Thoracic aorta (tissue), 2 donors: ENCODE measurements at regions not wholly inside any gene's neighbourhood (a gene's known extent, or its start where the extent isn't known, plus 50 kb on each side); places are given as distances from the start of the nearest gene placed in this dataset.

ENCODE experiments used
- ATAC-seq: fragments of 150-250 bp; one replicate; pipeline ENCODE4 v1.8.0; 2017; ENCODE audit warnings: low read depth; ENCODE audit not compliant: insufficient number of reproducible peaks, low FRiP score
- DNase-seq: peaks from one replicate; pipeline ENCODE4 v3.0.0-alpha.2; 2020; ENCODE audit warnings: low spot score
- H3K27ac ChIP-seq, 2 donors: fragments of 200-600 bp; sonication (generic); 1 replicate in 1 of 2; 2 replicates in 1 of 2; pipeline ENCODE4 v1.5.1; 2016; ENCODE audit warnings: mild to moderate bottlenecking in 2 of 2, moderate library complexity in 2 of 2
- H3K27me3 ChIP-seq: fragments of 200-600 bp; sonication (generic); replicated peaks from 2 replicates; pipeline ENCODE4 v1.6.0; 2016; ENCODE audit warnings: mild to moderate bottlenecking; ENCODE audit not compliant: insufficient read depth
- H3K36me3 ChIP-seq: fragments of 200-600 bp; sonication (generic); one replicate; pipeline ENCODE4 v1.5.1; 2016
- H3K4me1 ChIP-seq, 2 donors: fragments of 200-600 bp; sonication (generic); 1 replicate in 1 of 2; 2 replicates in 1 of 2; pipeline versions ENCODE4 v1.5.1 to v1.6.0; 2016; ENCODE audit warnings: low read depth in 2 of 2, mild to moderate bottlenecking in 1 of 2; ENCODE audit not compliant: control insufficient read depth in 1 of 2
- H3K4me3 ChIP-seq: fragments of 200-600 bp; sonication (generic); 2 replicates; pipeline ENCODE4 v1.5.1; 2016; ENCODE audit warnings: mild to moderate bottlenecking
- H3K9me3 ChIP-seq: fragments of 200-600 bp; sonication (generic); 2 replicates; pipeline ENCODE4 v1.5.1; 2016
- CTCF ChIP-seq: fragments of 200-600 bp; sonication (generic); IDR thresholded peaks from one replicate; pipeline ENCODE4 v1.5.1; 2019; ENCODE audit warnings: antibody characterized with exemption

DNA sequence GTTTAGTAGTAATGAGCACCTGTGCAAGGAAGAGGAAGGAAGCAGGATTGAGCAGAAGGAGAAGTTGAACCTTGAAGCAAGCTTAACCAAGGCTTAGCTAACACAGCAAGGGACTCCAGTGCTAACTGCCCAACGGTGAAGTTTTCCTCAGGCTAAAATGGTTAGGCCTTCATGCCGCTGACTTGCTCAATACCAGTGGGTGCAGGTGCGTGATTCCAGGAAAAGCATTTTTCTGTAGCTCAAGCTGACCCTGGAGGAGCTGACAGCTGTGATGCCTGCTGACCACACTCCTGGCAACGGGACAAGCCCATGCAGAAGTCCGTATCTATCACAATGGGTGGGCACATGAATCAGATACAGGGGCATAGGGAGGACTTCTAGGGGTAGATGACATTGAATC, 76.5 kb upstream of the FGGY start:
- Histone ChIP-seq H3K36me3 (no peaks in the 10 kb centered on the region), H3K4me1 (peaks cover 4 to 33% of the 10 kb centered on the region in 2 donors), H3K9me3 (no peaks in the 10 kb centered on the region), H3K27me3 (no peaks in the 10 kb centered on the region), H3K4me3 (no peak overlapping the region), H3K27ac (no peak overlapping the region)
- no peak for DNase-seq
- TF ChIP-seq CTCF: no peak
- no peak for ATAC-seq

DNA sequence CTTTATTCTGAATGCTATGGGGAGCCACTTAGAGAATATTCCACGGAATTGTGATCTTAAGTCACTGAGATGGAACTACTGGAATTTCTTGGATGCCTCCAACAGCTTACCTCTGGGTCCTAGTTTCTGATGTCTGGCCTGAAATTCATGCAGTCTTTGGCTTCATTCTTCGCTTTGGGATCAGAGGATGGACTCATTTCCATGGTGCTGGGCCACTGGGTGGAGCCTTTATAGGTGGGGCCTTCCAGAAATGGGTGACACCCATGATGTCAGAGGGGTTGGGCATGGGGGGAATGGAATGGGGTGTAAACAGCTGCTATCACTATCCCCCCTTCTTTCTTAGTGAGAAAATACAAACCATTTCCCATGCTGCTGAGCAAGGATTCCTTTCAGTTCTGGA, 73.7 kb upstream of the FGGY start:
- no peak for ATAC-seq
- peaks cover 4 to 29% of the 10 kb centered on the region in 2 donors for H3K4me1 ChIP-seq
- no peak overlapping the region for H3K4me3 ChIP-seq
- TF ChIP-seq CTCF: no peak
- H3K27ac ChIP-seq: peak overlapping the region; percentile 21 to 28
- no peak for DNase-seq
- H3K9me3 ChIP-seq: no peaks in the 10 kb centered on the region
- H3K27me3 ChIP-seq: no peaks in the 10 kb centered on the region
- H3K36me3 ChIP-seq: no peaks in the 10 kb centered on the region

- Histone ChIP-seq H3K27me3 (no peaks in the 10 kb centered on the region), H3K4me1 (peaks cover 10 to 30% of the 10 kb centered on the region in 2 donors), H3K4me3 (no peak overlapping the region), H3K9me3 (no peaks in the 10 kb centered on the region), H3K27ac (peak overlapping the region in 1 of 2 donors; percentile 28), H3K36me3 (no peaks in the 10 kb centered on the region)
- no peak for ATAC-seq
- no peak for TF ChIP-seq CTCF
- no peak for DNase-seq
These were observed 72.8 kb upstream of the FGGY start for GRCh38 chr1:59223989-59224634.

DNA sequence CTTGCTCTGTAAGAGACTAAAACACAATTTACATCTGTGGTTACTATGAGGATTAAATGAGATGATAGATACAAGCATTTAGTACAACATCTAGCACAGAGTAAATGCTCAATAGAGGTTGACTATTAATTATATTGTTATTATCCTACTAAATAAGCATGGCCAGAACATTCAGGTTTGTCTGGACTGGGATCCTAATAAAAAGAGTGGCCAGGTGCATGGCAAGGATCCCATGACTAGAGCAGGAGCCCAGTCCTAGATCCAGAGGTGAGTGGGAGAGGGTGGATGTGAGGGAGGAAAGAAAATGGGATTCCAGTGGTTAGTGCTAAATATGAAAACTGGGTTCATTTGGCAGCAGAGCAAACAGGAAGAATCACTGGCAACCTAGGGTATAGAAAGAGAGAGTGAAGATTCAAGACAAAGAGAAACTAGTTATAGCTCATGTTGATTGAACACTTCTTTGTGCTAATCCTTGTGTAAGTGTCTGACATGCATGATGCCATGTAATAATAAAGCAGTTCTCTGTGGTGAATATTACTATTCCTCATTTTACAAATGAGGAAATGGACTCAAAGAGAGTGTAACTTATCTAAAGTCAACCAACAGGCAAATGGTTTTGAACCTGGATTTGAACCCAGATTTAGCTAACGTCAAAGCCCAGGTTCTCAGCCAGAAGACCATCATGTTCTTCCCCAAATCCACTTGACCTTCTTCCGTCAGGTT, 71.1 kb upstream of the FGGY start:
- ATAC-seq (no peak), DNase-seq (no peak)
- H3K9me3 ChIP-seq: no peaks in the 10 kb centered on the region
- H3K36me3 ChIP-seq: no peaks in the 10 kb centered on the region
- H3K4me3 ChIP-seq: no peak overlapping the region
- H3K27ac ChIP-seq: no peak overlapping the region
- TF ChIP-seq CTCF: no peak
- no peaks in the 10 kb centered on the region for H3K27me3 ChIP-seq
- H3K4me1 ChIP-seq: peaks cover 10 to 44% of the 10 kb centered on the region in 2 donors

DNA sequence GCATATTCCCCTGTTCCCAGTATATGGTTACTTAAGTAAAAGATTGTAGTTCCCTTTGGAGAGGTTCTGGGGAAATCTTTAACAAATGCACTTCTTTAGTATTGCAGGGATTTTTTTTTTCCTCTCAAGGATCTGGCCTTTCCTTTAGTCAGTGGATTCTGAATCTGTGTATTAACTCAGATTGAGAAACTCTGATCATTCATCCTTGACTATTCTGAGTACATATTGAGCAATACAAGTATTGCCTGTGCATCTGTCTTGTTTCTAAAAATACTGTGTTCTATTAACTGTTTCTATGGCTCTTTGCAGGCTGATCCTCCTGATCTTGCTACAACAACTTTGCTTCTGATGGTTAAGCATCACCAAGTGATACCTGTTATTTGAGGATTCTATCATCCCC, 67.8 kb upstream of the FGGY start:
- Histone ChIP-seq H3K9me3 (no peaks in the 10 kb centered on the region), H3K4me3 (no peak overlapping the region), H3K27me3 (no peaks in the 10 kb centered on the region), H3K4me1 (peaks cover 6 to 44% of the 10 kb centered on the region in 2 donors), H3K27ac (peak overlapping the region in 1 of 2 donors; percentile 16), H3K36me3 (no peaks in the 10 kb centered on the region)
- ATAC-seq (no peak), DNase-seq (no peak)
- TF ChIP-seq CTCF: no peak
